Neuronal stem cell (in vitro differentiated cells): ENCODE measurements at regions not wholly inside any gene's neighbourhood (a gene's known extent, or its start where the extent isn't known, plus 50 kb on each side); places are given as distances from the start of the nearest gene placed in this dataset.
A peak's percentile ranks its signal among the peaks of the same experiment; 100 is the strongest.

ENCODE experiments used
- DNase-seq: peaks from one replicate; pipeline ENCODE4 v3.0.0-alpha.2; 2013; ENCODE audit warnings: low spot score
- H2AFZ ChIP-seq: one replicate; pipeline ENCODE4 v1.6.1; 2013; ENCODE audit warnings: mild to moderate bottlenecking, low read length, inconsistent platforms
- H2AK5ac ChIP-seq: 2 replicates; pipeline ENCODE4 v1.6.1; 2013; ENCODE audit warnings: low read depth, mild to moderate bottlenecking, inconsistent platforms, low read length, moderate library complexity, mixed read lengths
- H2BK120ac ChIP-seq: 2 replicates; pipeline ENCODE4 v1.6.1; 2013; ENCODE audit warnings: low read depth, mild to moderate bottlenecking, inconsistent platforms, low read length, moderate library complexity, mixed read lengths
- H2BK12ac ChIP-seq: one replicate; pipeline ENCODE4 v1.6.1; 2013; ENCODE audit warnings: low read length, inconsistent platforms
- H2BK15ac ChIP-seq: 2 replicates; pipeline ENCODE4 v1.6.1; 2013; ENCODE audit warnings: mild to moderate bottlenecking, low read length, inconsistent platforms, mixed read lengths
- H2BK5ac ChIP-seq: one replicate; pipeline ENCODE4 v1.6.1; 2013; ENCODE audit warnings: inconsistent platforms, mild to moderate bottlenecking, low read length, moderate library complexity
- H3K14ac ChIP-seq: one replicate; pipeline ENCODE4 v1.6.1; 2013; ENCODE audit warnings: low read length, inconsistent platforms
- H3K18ac ChIP-seq: 2 replicates; pipeline ENCODE4 v1.6.1; 2013; ENCODE audit warnings: low read length, inconsistent platforms
- H3K23ac ChIP-seq: 2 replicates; pipeline ENCODE4 v1.6.1; 2013; ENCODE audit warnings: low read depth, mild to moderate bottlenecking, mixed read lengths, low read length, inconsistent platforms; ENCODE audit not compliant: poor library complexity
- H3K27ac ChIP-seq: replicated peaks from 3 replicates; pipeline ENCODE4 v1.5.1; 2013; ENCODE audit warnings: low read length, inconsistent platforms
- H3K27me3 ChIP-seq, 3 experiments: 2 replicates each; pipeline ENCODE4 v1.6.1; 2013; ENCODE audit warnings: low read length in 3 of 3, mild to moderate bottlenecking in 2 of 3, inconsistent platforms in 1 of 3, low read depth in 1 of 3, mixed read lengths in 1 of 3, moderate library complexity in 1 of 3; ENCODE audit not compliant: control insufficient read depth in 3 of 3, insufficient read depth in 3 of 3
- H3K36me3 ChIP-seq, 2 donors: replicated peaks in 1 of 2; 2 replicates each; pipeline ENCODE4 v1.6.1; 2013; ENCODE audit warnings: low read length in 2 of 2; ENCODE audit not compliant: control insufficient read depth in 2 of 2, insufficient read depth in 2 of 2
- H3K4ac ChIP-seq: 2 replicates; pipeline ENCODE4 v1.6.1; 2013; ENCODE audit warnings: inconsistent platforms, mild to moderate bottlenecking, low read length, moderate library complexity
- H3K4me1 ChIP-seq, 2 donors: 1 replicate in 1 of 2; 2 replicates in 1 of 2; pipeline ENCODE4 v1.6.1; 2013; ENCODE audit warnings: low read length in 2 of 2, low read depth in 1 of 2; ENCODE audit not compliant: control insufficient read depth in 2 of 2, insufficient read depth in 1 of 2
- H3K4me2 ChIP-seq: one replicate; pipeline ENCODE4 v1.6.1; 2013; ENCODE audit warnings: mild to moderate bottlenecking, low read length, inconsistent platforms; ENCODE audit not compliant: insufficient read depth, poor library complexity, severe bottlenecking
- H3K4me3 ChIP-seq, 2 donors: 2 replicates each; pipeline ENCODE4 v1.5.1; 2013; ENCODE audit warnings: low read length in 2 of 2, mild to moderate bottlenecking in 2 of 2, inconsistent platforms in 1 of 2, moderate library complexity in 1 of 2
- H3K79me1 ChIP-seq: one replicate; pipeline ENCODE4 v1.6.1; 2013; ENCODE audit warnings: low read depth, mild to moderate bottlenecking, inconsistent platforms, low read length, moderate library complexity
- H3K9ac ChIP-seq: one replicate; pipeline ENCODE4 v1.6.1; 2013; ENCODE audit warnings: mild to moderate bottlenecking, low read depth, low read length, inconsistent platforms; ENCODE audit not compliant: poor library complexity
- H3K9me3 ChIP-seq, 2 donors: replicated peaks in 1 of 2; 2 replicates each; pipeline versions ENCODE3 to v1.6.1; 2013; ENCODE audit warnings: low read length in 2 of 2, mild to moderate bottlenecking in 2 of 2, inconsistent platforms in 1 of 2, low read depth in 1 of 2, mixed read lengths in 1 of 2, moderate library complexity in 1 of 2; ENCODE audit not compliant: control insufficient read depth in 2 of 2, insufficient read depth in 1 of 2
- H4K8ac ChIP-seq: one replicate; pipeline ENCODE4 v1.6.1; 2013; ENCODE audit warnings: low read depth, mild to moderate bottlenecking, inconsistent platforms, low read length, moderate library complexity
- H4K91ac ChIP-seq: one replicate; pipeline ENCODE4 v1.6.1; 2013; ENCODE audit warnings: low read length, low read depth, mild to moderate bottlenecking, inconsistent platforms; ENCODE audit not compliant: poor library complexity
- WGBS, 2 donors: extraction: QIAGEN DNeasy Blood & Tissue Kit; methylation state at CpG; one replicate each; pipeline ENCODE4 v1.1.7; 2013; ENCODE audit warnings: missing lambda C conversion rate in 2 of 2, mixed read lengths in 1 of 2; ENCODE audit not compliant: insufficient read length in 2 of 2, insufficient replicate concordance in 1 of 2; ENCODE audit errors: extremely low coverage in 2 of 2; 5-methylcytosine and 5-hydroxymethylcytosine counted together

- H2BK120ac ChIP-seq, result no peak overlapping the region
- DNase-seq, result no peak
These were observed 339.6 kb downstream of the NUP35 start for GRCh38 chr2:183463821-183464220.

GRCh38 chr2:183465048-183465447, 340.8 kb downstream of the NUP35 start:
- no peak overlapping the region for H3K18ac ChIP-seq
- H3K27ac ChIP-seq, result no peak overlapping the region
- H3K14ac ChIP-seq, result no peak overlapping the region

More at GRCh38 chr2:183463821-183464220, 339.6 kb downstream of the NUP35 start:
- Histone ChIP-seq H4K8ac (no peak overlapping the region), H4K91ac (no peak overlapping the region), H3K79me1 (no peaks in the 10 kb centered on the region), H3K9ac (no peak overlapping the region), H3K27me3 (no peaks in the 10 kb centered on the region), H2AFZ (no peak overlapping the region), H2BK5ac (no peak overlapping the region), H2BK15ac (no peak overlapping the region), H3K14ac (no peak overlapping the region), H3K27ac (no peak overlapping the region), H3K4ac (no peak overlapping the region), H3K4me3 (no peak overlapping the region), H3K4me1 (no peaks in the 10 kb centered on the region), H3K36me3 (no peaks in the 10 kb centered on the region), H3K4me2 (no peak overlapping the region), H3K23ac (no peak overlapping the region), H3K18ac (no peak overlapping the region), H2AK5ac (no peak overlapping the region), H3K9me3 (no peaks in the 10 kb centered on the region), H2BK12ac (no peak overlapping the region)
- no CpG with 5 or more reads among the region's 1 CpG for WGBS, 2 donors

GRCh38 chr2:183474912-183475695, 350.9 kb downstream of the NUP35 start:
- Histone ChIP-seq H2BK5ac (no peak overlapping the region), H3K4me1 (no peaks in the 10 kb centered on the region), H2BK120ac (no peak overlapping the region), H3K18ac (no peak overlapping the region), H2AFZ (peak overlapping the region; percentile 77), H2BK12ac (no peak overlapping the region), H3K4me3 (no peak overlapping the region), H3K4me2 (no peak overlapping the region), H4K91ac (no peak overlapping the region), H3K4ac (no peak overlapping the region), H3K9ac (no peak overlapping the region), H3K9me3 (no peaks in the 10 kb centered on the region), H4K8ac (no peak overlapping the region), H3K27me3 (no peaks in the 10 kb centered on the region), H3K79me1 (no peaks in the 10 kb centered on the region), H2AK5ac (no peak overlapping the region), H3K23ac (no peak overlapping the region), H2BK15ac (no peak overlapping the region), H3K14ac (no peak overlapping the region), H3K36me3 (no peaks in the 10 kb centered on the region), H3K27ac (no peak overlapping the region)
- WGBS, 2 donors, result no CpG with 5 or more reads among the region's 10 CpGs
- DNase-seq, result peak; percentile 8

More at GRCh38 chr2:183465048-183465447, 340.8 kb downstream of the NUP35 start:
- H3K79me1 ChIP-seq, result no peaks in the 10 kb centered on the region
- H2BK12ac ChIP-seq, result no peak overlapping the region
- H2AK5ac ChIP-seq, result no peak overlapping the region
- no peak overlapping the region for H2BK15ac ChIP-seq
- no peaks in the 10 kb centered on the region for H3K9me3 ChIP-seq
- H3K23ac ChIP-seq, result no peak overlapping the region
- no peak overlapping the region for H3K4me2 ChIP-seq
- H3K4me3 ChIP-seq, result no peak overlapping the region
- no peak overlapping the region for H4K8ac ChIP-seq
- H3K27me3 ChIP-seq, result no peaks in the 10 kb centered on the region
- H3K4me1 ChIP-seq, result no peaks in the 10 kb centered on the region
- no peak overlapping the region for H2BK5ac ChIP-seq
- no peak overlapping the region for H3K4ac ChIP-seq
- no peak for DNase-seq
- no peak overlapping the region for H2BK120ac ChIP-seq
- no peak overlapping the region for H4K91ac ChIP-seq
- H3K9ac ChIP-seq, result no peak overlapping the region
- no peak overlapping the region for H2AFZ ChIP-seq
- no peaks in the 10 kb centered on the region for H3K36me3 ChIP-seq

GRCh38 chr2:183476490-183476889, 352.2 kb downstream of the NUP35 start:
- no peak overlapping the region for H3K4me3 ChIP-seq
- DNase-seq, result no peak
- H3K23ac ChIP-seq, result no peak overlapping the region
- no peaks in the 10 kb centered on the region for H3K79me1 ChIP-seq
- no peak overlapping the region for H3K4ac ChIP-seq
- H3K36me3 ChIP-seq, result no peaks in the 10 kb centered on the region
- no peak overlapping the region for H2AFZ ChIP-seq
- H2AK5ac ChIP-seq, result no peak overlapping the region
- no peak overlapping the region for H2BK15ac ChIP-seq
- no peak overlapping the region for H4K8ac ChIP-seq
- H2BK5ac ChIP-seq, result no peak overlapping the region
- H3K4me1 ChIP-seq, result no peaks in the 10 kb centered on the region
- H3K9me3 ChIP-seq, result no peaks in the 10 kb centered on the region
- no peak overlapping the region for H4K91ac ChIP-seq
- no peak overlapping the region for H2BK120ac ChIP-seq
- no peak overlapping the region for H3K9ac ChIP-seq
- H3K14ac ChIP-seq, result no peak overlapping the region
- H3K27ac ChIP-seq, result no peak overlapping the region
- H3K27me3 ChIP-seq, result no peaks in the 10 kb centered on the region
- H3K18ac ChIP-seq, result no peak overlapping the region
- H2BK12ac ChIP-seq, result no peak overlapping the region
- H3K4me2 ChIP-seq, result no peak overlapping the region
